Gastroesophageal sphincter (tissue), 3 donors: ENCODE measurements at regions not wholly inside any gene's neighbourhood (a gene's known extent, or its start where the extent isn't known, plus 50 kb on each side); places are given as distances from the start of the nearest gene placed in this dataset.
"Not testable (repeated sequence)": the region's sequence is repeated elsewhere in the genome, so short reads cannot be mapped to it uniquely, and the experiment has no call there.

Source experiments
- EP300 ChIP-seq: sonication (generic); formaldehyde crosslinking; IDR thresholded peaks from one replicate; pipeline ENCODE4 v1.6.1; 2017; ENCODE audit warnings: antibody characterized with exemption, mild to moderate bottlenecking
- POLR2A ChIP-seq, 2 donors: fragments of 450-650 bp; IDR thresholded peaks; one replicate each; pipeline ENCODE4 v1.6.1; 2017; ENCODE audit warnings: antibody characterized with exemption in 2 of 2, mild to moderate bottlenecking in 2 of 2, moderate library complexity in 1 of 2
- POLR2AphosphoS5 ChIP-seq: sonication (generic); formaldehyde crosslinking; IDR thresholded peaks from one replicate; pipeline ENCODE4 v1.6.1; 2017; ENCODE audit warnings: antibody characterized with exemption
- TF ChIP-seq, protein P1 (sequence below), 4 experiments: fragments of 200-600 bp in 2 of 4; fragments of 450-650 bp in 2 of 4; sonication (generic) in 1 of 4; IDR thresholded peaks; one replicate each; pipeline ENCODE4 v1.5.1; 2017 to 2019; ENCODE audit warnings: antibody characterized with exemption in 4 of 4, mild to moderate bottlenecking in 2 of 4, moderate library complexity in 2 of 4

- TF ChIP-seq, protein P1, sequence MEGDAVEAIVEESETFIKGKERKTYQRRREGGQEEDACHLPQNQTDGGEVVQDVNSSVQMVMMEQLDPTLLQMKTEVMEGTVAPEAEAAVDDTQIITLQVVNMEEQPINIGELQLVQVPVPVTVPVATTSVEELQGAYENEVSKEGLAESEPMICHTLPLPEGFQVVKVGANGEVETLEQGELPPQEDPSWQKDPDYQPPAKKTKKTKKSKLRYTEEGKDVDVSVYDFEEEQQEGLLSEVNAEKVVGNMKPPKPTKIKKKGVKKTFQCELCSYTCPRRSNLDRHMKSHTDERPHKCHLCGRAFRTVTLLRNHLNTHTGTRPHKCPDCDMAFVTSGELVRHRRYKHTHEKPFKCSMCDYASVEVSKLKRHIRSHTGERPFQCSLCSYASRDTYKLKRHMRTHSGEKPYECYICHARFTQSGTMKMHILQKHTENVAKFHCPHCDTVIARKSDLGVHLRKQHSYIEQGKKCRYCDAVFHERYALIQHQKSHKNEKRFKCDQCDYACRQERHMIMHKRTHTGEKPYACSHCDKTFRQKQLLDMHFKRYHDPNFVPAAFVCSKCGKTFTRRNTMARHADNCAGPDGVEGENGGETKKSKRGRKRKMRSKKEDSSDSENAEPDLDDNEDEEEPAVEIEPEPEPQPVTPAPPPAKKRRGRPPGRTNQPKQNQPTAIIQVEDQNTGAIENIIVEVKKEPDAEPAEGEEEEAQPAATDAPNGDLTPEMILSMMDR (IDR thresholded peaks at IDR 0.05): not testable (repeated sequence)
- TF ChIP-seq POLR2A (IDR thresholded peaks at IDR 0.05); EP300; POLR2AphosphoS5: not testable (repeated sequence)
Observed at GRCh38 chr6:21796979-21797378, 203.4 kb downstream of the SOX4 start.
